ENCODE measurements at regions not wholly inside any gene's neighbourhood (a gene's known extent, or its start where the extent isn't known, plus 50 kb on each side); places are given as distances from the start of the nearest gene placed in this dataset.

DNA sequence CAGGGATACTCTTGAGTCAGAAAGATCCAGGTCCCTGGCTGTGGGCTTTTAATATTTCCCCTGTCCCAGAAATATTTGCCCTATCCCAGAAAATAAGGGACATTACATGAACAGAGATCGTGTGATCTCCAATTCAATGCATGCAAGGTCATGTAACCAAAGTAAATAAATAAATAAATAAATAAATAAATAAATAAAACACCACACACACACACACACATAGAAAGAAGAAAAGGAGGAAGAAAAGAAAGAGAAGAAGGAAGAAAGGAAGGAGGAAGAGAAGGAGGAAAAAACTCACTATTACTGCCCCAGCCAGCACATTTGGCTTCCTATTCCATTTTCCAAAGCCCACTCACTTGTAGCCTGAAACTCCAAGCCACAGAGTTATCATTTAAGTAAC, 117.9 kb upstream of the CFAP20DC start:
- no peak for TF ChIP-seq POLR2A (IDR thresholded peaks at IDR 0.05)
- TF ChIP-seq, protein P1, sequence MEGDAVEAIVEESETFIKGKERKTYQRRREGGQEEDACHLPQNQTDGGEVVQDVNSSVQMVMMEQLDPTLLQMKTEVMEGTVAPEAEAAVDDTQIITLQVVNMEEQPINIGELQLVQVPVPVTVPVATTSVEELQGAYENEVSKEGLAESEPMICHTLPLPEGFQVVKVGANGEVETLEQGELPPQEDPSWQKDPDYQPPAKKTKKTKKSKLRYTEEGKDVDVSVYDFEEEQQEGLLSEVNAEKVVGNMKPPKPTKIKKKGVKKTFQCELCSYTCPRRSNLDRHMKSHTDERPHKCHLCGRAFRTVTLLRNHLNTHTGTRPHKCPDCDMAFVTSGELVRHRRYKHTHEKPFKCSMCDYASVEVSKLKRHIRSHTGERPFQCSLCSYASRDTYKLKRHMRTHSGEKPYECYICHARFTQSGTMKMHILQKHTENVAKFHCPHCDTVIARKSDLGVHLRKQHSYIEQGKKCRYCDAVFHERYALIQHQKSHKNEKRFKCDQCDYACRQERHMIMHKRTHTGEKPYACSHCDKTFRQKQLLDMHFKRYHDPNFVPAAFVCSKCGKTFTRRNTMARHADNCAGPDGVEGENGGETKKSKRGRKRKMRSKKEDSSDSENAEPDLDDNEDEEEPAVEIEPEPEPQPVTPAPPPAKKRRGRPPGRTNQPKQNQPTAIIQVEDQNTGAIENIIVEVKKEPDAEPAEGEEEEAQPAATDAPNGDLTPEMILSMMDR (IDR thresholded peaks at IDR 0.05): no peak
